ENCODE measurements at regions not wholly inside any gene's neighbourhood (a gene's known extent, or its start where the extent isn't known, plus 50 kb on each side); places are given as distances from the start of the nearest gene placed in this dataset.
A peak's percentile ranks its signal among the peaks of the same experiment; 100 is the strongest.

GRCh38 chr16:22979038-22979437 lies 165.1 kb downstream of the HS3ST2 start:
- CTCF ChIA-PET, result no interaction called here
- DNase-seq (ENCODE audit: extremely low spot score), result no peak
- POLR2A ChIA-PET, result no interaction called here
- no peak for TF ChIP-seq FOXM1 (IDR thresholded peaks at IDR 0.05; ENCODE audit: borderline replicate concordance)
- no peak for TF ChIP-seq ZNF384 (IDR thresholded peaks at IDR 0.05)
- TF ChIP-seq HDGF (IDR thresholded peaks at IDR 0.05; ENCODE audit: borderline replicate concordance), result no peak
- TF ChIP-seq ARNT (IDR thresholded peaks at IDR 0.05), result no peak
- no peak for TF ChIP-seq NFRKB (IDR thresholded peaks at IDR 0.05)
- no peak for TF ChIP-seq CTBP1 (IDR thresholded peaks at IDR 0.05; ENCODE audit: borderline replicate concordance)

- TF ChIP-seq ZNF384 (IDR thresholded peaks at IDR 0.05) (no peak), L3MBTL2 (conservative IDR thresholded peaks at IDR 0.05) (no peak), NFRKB (IDR thresholded peaks at IDR 0.05) (no peak), SP1 (IDR thresholded peaks at IDR 0.05) (no peak), FOXM1 (IDR thresholded peaks at IDR 0.05; ENCODE audit: borderline replicate concordance) (no peak), TARDBP (IDR thresholded peaks at IDR 0.05) (no peak), CTBP1 (IDR thresholded peaks at IDR 0.05; ENCODE audit: borderline replicate concordance) (no peak), FOXA1 (IDR thresholded peaks at IDR 0.05) (no peak), BHLHE40 (IDR thresholded peaks at IDR 0.05; ENCODE audit: borderline replicate concordance) (no peak), FOXK2 (IDR thresholded peaks at IDR 0.05) (no peak), LEF1 (IDR thresholded peaks at IDR 0.05; ENCODE audit: borderline replicate concordance) (no peak), ARNT (IDR thresholded peaks at IDR 0.05) (no peak), SUZ12 (IDR thresholded peaks at IDR 0.05) (no peak), ELF4 (IDR thresholded peaks at IDR 0.05) (no peak), PKNOX1 (IDR thresholded peaks at IDR 0.05) (no peak), HDGF (IDR thresholded peaks at IDR 0.05; ENCODE audit: borderline replicate concordance) (no peak)
- peak; percentile 16 for DNase-seq (ENCODE audit: extremely low spot score)
- ChIA-PET CTCF (interaction anchor here (0.7 to 1.2 kb wide), 4 partner anchors 16 to 296 kb away, joined by 3 to 5 read pairs (median 3); no protein-coding TSS in a partner anchor), POLR2A (no interaction called here)
Measured at GRCh38 chr16:22977294-22977697, 163.3 kb downstream of the HS3ST2 start.

GRCh38 chr16:22973522-22973921 lies 159.6 kb downstream of the HS3ST2 start:
- TF ChIP-seq PKNOX1 (IDR thresholded peaks at IDR 0.05), result no peak
- TF ChIP-seq ARNT (IDR thresholded peaks at IDR 0.05), result no peak
- TF ChIP-seq FOXM1 (IDR thresholded peaks at IDR 0.05; ENCODE audit: borderline replicate concordance), result no peak
- no peak for TF ChIP-seq CTBP1 (IDR thresholded peaks at IDR 0.05; ENCODE audit: borderline replicate concordance)
- no peak for TF ChIP-seq NFRKB (IDR thresholded peaks at IDR 0.05)
- TF ChIP-seq L3MBTL2 (conservative IDR thresholded peaks at IDR 0.05), result no peak
- TF ChIP-seq FOXK2 (IDR thresholded peaks at IDR 0.05), result no peak
- TF ChIP-seq ZNF384 (IDR thresholded peaks at IDR 0.05), result no peak
- TF ChIP-seq FOXA1 (IDR thresholded peaks at IDR 0.05), result no peak
- TF ChIP-seq HDGF (IDR thresholded peaks at IDR 0.05; ENCODE audit: borderline replicate concordance), result no peak
- no peak for TF ChIP-seq SP1 (IDR thresholded peaks at IDR 0.05)
- no peak for TF ChIP-seq LEF1 (IDR thresholded peaks at IDR 0.05; ENCODE audit: borderline replicate concordance)
- no peak for TF ChIP-seq ELF4 (IDR thresholded peaks at IDR 0.05)
- no peak for TF ChIP-seq TARDBP (IDR thresholded peaks at IDR 0.05)
- no peak for TF ChIP-seq BHLHE40 (IDR thresholded peaks at IDR 0.05; ENCODE audit: borderline replicate concordance)
- no peak for TF ChIP-seq SUZ12 (IDR thresholded peaks at IDR 0.05)
- DNase-seq (ENCODE audit: extremely low spot score), result no peak
- CTCF ChIA-PET, result interaction anchor here (0.6 kb wide), 1 partner anchor 49 kb away, joined by 3 read pairs; no protein-coding TSS in a partner anchor
- POLR2A ChIA-PET, result no interaction called here

GRCh38 chr16:22971346-22971924 lies 157.5 kb downstream of the HS3ST2 start:
- CTCF ChIA-PET, result no interaction called here
- DNase-seq (ENCODE audit: extremely low spot score), result no peak

GRCh38 chr16:22970209-22970865 lies 156.4 kb downstream of the HS3ST2 start:
- TF ChIP-seq CTBP1 (IDR thresholded peaks at IDR 0.05; ENCODE audit: borderline replicate concordance) (no peak), TARDBP (IDR thresholded peaks at IDR 0.05) (no peak), ELF4 (IDR thresholded peaks at IDR 0.05) (no peak), ZNF384 (IDR thresholded peaks at IDR 0.05) (no peak), PKNOX1 (IDR thresholded peaks at IDR 0.05) (no peak), BHLHE40 (IDR thresholded peaks at IDR 0.05; ENCODE audit: borderline replicate concordance) (no peak)
- ChIA-PET CTCF (no interaction called here), POLR2A (no interaction called here)
- no peak for DNase-seq (ENCODE audit: extremely low spot score)

More at GRCh38 chr16:22971346-22971924, 157.5 kb downstream of the HS3ST2 start:
- POLR2A ChIA-PET, result no interaction called here
- no peak for TF ChIP-seq ELF4 (IDR thresholded peaks at IDR 0.05)
- no peak for TF ChIP-seq ZNF384 (IDR thresholded peaks at IDR 0.05)
- no peak for TF ChIP-seq SP1 (IDR thresholded peaks at IDR 0.05)
- no peak for TF ChIP-seq HDGF (IDR thresholded peaks at IDR 0.05; ENCODE audit: borderline replicate concordance)
- no peak for TF ChIP-seq FOXK2 (IDR thresholded peaks at IDR 0.05)
- no peak for TF ChIP-seq NFRKB (IDR thresholded peaks at IDR 0.05)
- TF ChIP-seq BHLHE40 (IDR thresholded peaks at IDR 0.05; ENCODE audit: borderline replicate concordance), result no peak

GRCh38 chr16:22969567-22969966 lies 155.6 kb downstream of the HS3ST2 start:
- TF ChIP-seq CTBP1 (IDR thresholded peaks at IDR 0.05; ENCODE audit: borderline replicate concordance) (no peak), ARNT (IDR thresholded peaks at IDR 0.05) (no peak), PKNOX1 (IDR thresholded peaks at IDR 0.05) (no peak)
- ChIA-PET POLR2A (no interaction called here), CTCF (no interaction called here)
- no peak for DNase-seq (ENCODE audit: extremely low spot score)

All from HEK293T (cell line).